Keratinocyte (primary cell): ENCODE measurements at regions not wholly inside any gene's neighbourhood (a gene's known extent, or its start where the extent isn't known, plus 50 kb on each side); places are given as distances from the start of the nearest gene placed in this dataset.
A peak's percentile ranks its signal among the peaks of the same experiment; 100 is the strongest.
"Not testable (repeated sequence)": the region's sequence is repeated elsewhere in the genome, so short reads cannot be mapped to it uniquely, and the experiment has no call there.

Source experiments
- DNase-seq: peaks from one replicate; pipeline ENCODE4 v3.0.0-alpha.2; 2011; ENCODE audit warnings: low read depth, missing footprints, low spot score
- FAIRE-seq: peaks from 2 replicates; lab custom pipeline; 2011; peaks lifted over from hg19 to GRCh38; lab: Jason Lieb, UNC
- H2AFZ ChIP-seq: 2 replicates; pipeline ENCODE4 v1.6.0; 2012; ENCODE audit warnings: low read length, control low read depth, inconsistent platforms; ENCODE audit not compliant: control insufficient read depth
- H3K27ac ChIP-seq: 2 replicates; pipeline ENCODE4 v1.5.1; 2011; ENCODE audit warnings: low read length; ENCODE audit not compliant: control insufficient read depth, insufficient read depth
- H3K27me3 ChIP-seq: 3 replicates; pipeline ENCODE4 v1.6.0; 2011; ENCODE audit warnings: low read length; ENCODE audit not compliant: control insufficient read depth, insufficient read depth; ENCODE audit errors: extremely low read depth
- H3K36me3 ChIP-seq, 2 experiments: 2 replicates in 1 of 2; 3 replicates in 1 of 2; pipeline ENCODE4 v1.5.1; 2011; ENCODE audit warnings: low read length in 2 of 2, mild to moderate bottlenecking in 1 of 2; ENCODE audit not compliant: control insufficient read depth in 2 of 2, insufficient read depth in 2 of 2; ENCODE audit errors: extremely low read depth in 1 of 2
- H3K4me1 ChIP-seq: 3 replicates; pipeline ENCODE4 v1.5.1; 2011; ENCODE audit warnings: low read length; ENCODE audit not compliant: control insufficient read depth, insufficient read depth; ENCODE audit errors: extremely low read depth
- H3K4me2 ChIP-seq: 3 replicates; pipeline ENCODE4 v1.6.0; 2011; ENCODE audit warnings: low read depth, low read length; ENCODE audit not compliant: control insufficient read depth, insufficient read depth; ENCODE audit errors: extremely low read depth
- H3K4me3 ChIP-seq, 3 experiments: fragments of 200-600 bp in 1 of 3; sonication (generic) in 1 of 3; 2 replicates in 2 of 3; 3 replicates in 1 of 3; pipeline ENCODE4 v1.5.1; 2011 to 2016; ENCODE audit warnings: low read length in 3 of 3, mild to moderate bottlenecking in 3 of 3, control low read depth in 2 of 3, inconsistent platforms in 1 of 3, low read depth in 1 of 3, mixed read lengths in 1 of 3, mixed run types in 1 of 3, moderate library complexity in 1 of 3; ENCODE audit not compliant: control insufficient read depth in 2 of 3, insufficient read depth in 2 of 3; ENCODE audit errors: extremely low read depth in 1 of 3
- H3K79me2 ChIP-seq: 2 replicates; pipeline ENCODE4 v1.6.0; 2012; ENCODE audit warnings: low read length; ENCODE audit not compliant: control insufficient read depth, insufficient read depth
- H3K9ac ChIP-seq: 3 replicates; pipeline ENCODE4 v1.6.0; 2011; ENCODE audit warnings: low read length; ENCODE audit not compliant: control insufficient read depth, insufficient read depth; ENCODE audit errors: extremely low read depth
- H3K9me1 ChIP-seq: 3 replicates; pipeline ENCODE4 v1.6.0; 2011; ENCODE audit warnings: low read length; ENCODE audit not compliant: control insufficient read depth, insufficient read depth; ENCODE audit errors: extremely low read depth
- H3K9me3 ChIP-seq: 2 replicates; pipeline ENCODE4 v1.5.1; 2012; ENCODE audit warnings: low read depth, low read length; ENCODE audit not compliant: control insufficient read depth
- H4K20me1 ChIP-seq: 3 replicates; pipeline ENCODE4 v1.6.0; 2011; ENCODE audit warnings: low read length; ENCODE audit not compliant: control insufficient read depth, insufficient read depth; ENCODE audit errors: extremely low read depth
- CTCF ChIP-seq, 3 experiments: IDR thresholded peaks in 1 of 3; conservative IDR thresholded peaks in 1 of 3; optimal IDR thresholded peaks in 1 of 3; 2 replicates in 2 of 3; 3 replicates in 1 of 3; pipeline versions ENCODE3 to v1.5.1; 2011; ENCODE audit warnings: low read length in 3 of 3, mild to moderate bottlenecking in 3 of 3, moderate library complexity in 2 of 3, control low read depth in 1 of 3, inconsistent platforms in 1 of 3; ENCODE audit not compliant: insufficient read depth in 2 of 3; ENCODE audit errors: extremely low read depth in 1 of 3
- EZH2 ChIP-seq: IDR thresholded peaks from one replicate; pipeline ENCODE4 v1.6.1; 2012; ENCODE audit warnings: inconsistent platforms, mild to moderate bottlenecking, low read length, moderate library complexity
- dilution Hi-C: fragments of 300-500 bp; cut with MboI; formaldehyde crosslinking; loops from one replicate; pipeline ENCODE4 v1.7.0; 2020; ENCODE audit warnings: low sequenced_read_pairs; ENCODE audit not compliant: extremely low pct_ligation_motif_present

- no peak overlapping the region for H3K9ac ChIP-seq
Measured at GRCh38 chr2:62627667-62628066, 77.8 kb upstream of the EHBP1 start.

GRCh38 chr2:62624855-62625254 is 80.7 kb upstream of the EHBP1 start:
- H3K9me1 ChIP-seq: no peaks in the 10 kb centered on the region
- no peaks in the 10 kb centered on the region for H3K9me3 ChIP-seq
- FAIRE-seq (no peak), DNase-seq (no peak)
- dilution Hi-C loops: no loop called here
- H3K27me3 ChIP-seq: no peaks in the 10 kb centered on the region
- H3K79me2 ChIP-seq: no peaks in the 10 kb centered on the region
- no peaks in the 10 kb centered on the region for H4K20me1 ChIP-seq
- no peak for TF ChIP-seq CTCF (optimal IDR thresholded peaks at IDR 0.05 in 1 of 3, IDR thresholded peaks at IDR 0.05 in 1 of 3, conservative IDR thresholded peaks at IDR 0.05 in 1 of 3; ENCODE audit: extremely low read depth in 1 of 3, insufficient read depth in 2 of 3, low read length in 3 of 3)
- no peak for TF ChIP-seq EZH2
- no peak overlapping the region for H3K4me3 ChIP-seq
- no peaks in the 10 kb centered on the region for H3K36me3 ChIP-seq
- no peak overlapping the region for H3K9ac ChIP-seq
- H2AFZ ChIP-seq: peak overlapping the region; percentile 23
- H3K27ac ChIP-seq: no peak overlapping the region
- no peak overlapping the region for H3K4me2 ChIP-seq
- no peaks in the 10 kb centered on the region for H3K4me1 ChIP-seq

More at GRCh38 chr2:62627667-62628066, 77.8 kb upstream of the EHBP1 start:
- Histone ChIP-seq H3K9me3 (no peaks in the 10 kb centered on the region), H3K27ac (no peak overlapping the region), H3K79me2 (no peaks in the 10 kb centered on the region), H4K20me1 (no peaks in the 10 kb centered on the region), H3K36me3 (no peaks in the 10 kb centered on the region), H3K4me3 (no peak overlapping the region), H3K9me1 (no peaks in the 10 kb centered on the region), H3K27me3 (no peaks in the 10 kb centered on the region), H3K4me1 (no peaks in the 10 kb centered on the region), H3K4me2 (no peak overlapping the region), H2AFZ (no peak overlapping the region)
- no peak for TF ChIP-seq EZH2
- no peak for TF ChIP-seq CTCF (optimal IDR thresholded peaks at IDR 0.05 in 1 of 3, IDR thresholded peaks at IDR 0.05 in 1 of 3, conservative IDR thresholded peaks at IDR 0.05 in 1 of 3; ENCODE audit: extremely low read depth in 1 of 3, insufficient read depth in 2 of 3, low read length in 3 of 3)
- DNase-seq: no peak
- dilution Hi-C loops: no loop called here
- FAIRE-seq: no peak

- H3K4me3 ChIP-seq, H3K36me3 ChIP-seq, FAIRE-seq, H3K79me2 ChIP-seq, H4K20me1 ChIP-seq, H3K4me1 ChIP-seq, H3K27ac ChIP-seq, H3K27me3 ChIP-seq, H2AFZ ChIP-seq, H3K9me3 ChIP-seq, H3K9me1 ChIP-seq, H3K4me2 ChIP-seq, DNase-seq, H3K9ac ChIP-seq, dilution Hi-C loops: not testable (repeated sequence)
Measured at GRCh38 chr2:62616486-62616885, 89.0 kb upstream of the EHBP1 start.
